DND-41 (cell line): ENCODE measurements at regions not wholly inside any gene's neighbourhood (a gene's known extent, or its start where the extent isn't known, plus 50 kb on each side); places are given as distances from the start of the nearest gene placed in this dataset.

Source experiments
- ATAC-seq: fragments of 200-7000 bp; cut with Tn5 transposase; 3 replicates; pipeline ENCODE4 v1.9.1; 2021; ENCODE audit warnings: low read depth; ENCODE audit not compliant: insufficient read depth
- DNase-seq: peaks from one replicate; pipeline ENCODE4 v3.0.0-alpha.2; 2020
- H2AFZ ChIP-seq: 2 replicates; pipeline ENCODE4 v1.6.0; 2012; ENCODE audit warnings: low read depth, low read length
- H3K27ac ChIP-seq: 2 replicates; pipeline ENCODE4 v1.5.1; 2012; ENCODE audit warnings: low read length, inconsistent platforms
- H3K27me3 ChIP-seq: fragments of 200-600 bp; sonication (generic); 2 replicates; pipeline ENCODE4 v1.6.0; 2012; ENCODE audit warnings: low read length, mild to moderate bottlenecking, inconsistent platforms; ENCODE audit not compliant: insufficient read depth, poor library complexity
- H3K36me3 ChIP-seq: 2 replicates; pipeline ENCODE4 v1.5.1; 2012; ENCODE audit warnings: low read length, inconsistent platforms; ENCODE audit not compliant: insufficient read depth
- H3K4me1 ChIP-seq: 2 replicates; pipeline ENCODE4 v1.5.1; 2012; ENCODE audit warnings: mild to moderate bottlenecking, low read length; ENCODE audit not compliant: insufficient read depth
- H3K4me2 ChIP-seq: 2 replicates; pipeline ENCODE4 v1.6.0; 2012; ENCODE audit warnings: mild to moderate bottlenecking, moderate library complexity, low read length, inconsistent platforms; ENCODE audit not compliant: insufficient read depth
- H3K4me3 ChIP-seq, 2 experiments: fragments of 200-600 bp in 1 of 2; shearing (Covaris generic) in 1 of 2; 2 replicates each; pipeline ENCODE4 v1.5.1; 2012 to 2016; ENCODE audit warnings: inconsistent platforms in 2 of 2, low read length in 2 of 2, mild to moderate bottlenecking in 2 of 2, low read depth in 1 of 2, moderate library complexity in 1 of 2
- H3K79me2 ChIP-seq: 2 replicates; pipeline ENCODE4 v1.6.0; 2012; ENCODE audit warnings: low read length, inconsistent platforms; ENCODE audit not compliant: insufficient read depth
- H3K9ac ChIP-seq: 2 replicates; pipeline ENCODE4 v1.6.0; 2012; ENCODE audit warnings: low read depth, mild to moderate bottlenecking, inconsistent platforms, low read length, moderate library complexity
- H3K9me3 ChIP-seq: 2 replicates; pipeline ENCODE4 v1.5.1; 2012; ENCODE audit warnings: low read length, moderate library complexity, mild to moderate bottlenecking, inconsistent platforms; ENCODE audit not compliant: insufficient read depth, severe bottlenecking
- H4K20me1 ChIP-seq: 2 replicates; pipeline ENCODE4 v1.6.0; 2012; ENCODE audit warnings: low read length; ENCODE audit not compliant: insufficient read depth
- EZH2 ChIP-seq: IDR thresholded peaks from 3 replicates; pipeline ENCODE4 v1.6.1; 2012; ENCODE audit warnings: borderline replicate concordance, low read depth, mild to moderate bottlenecking, moderate library complexity, low read length, inconsistent platforms; ENCODE audit not compliant: severe bottlenecking
- TF ChIP-seq, protein P1 (sequence below): IDR thresholded peaks from 2 replicates; pipeline ENCODE4 v1.5.1; 2012; ENCODE audit warnings: borderline replicate concordance, low read length, moderate library complexity, mild to moderate bottlenecking; ENCODE audit not compliant: poor library complexity, severe bottlenecking; ENCODE audit errors: extremely low read depth

DNA sequence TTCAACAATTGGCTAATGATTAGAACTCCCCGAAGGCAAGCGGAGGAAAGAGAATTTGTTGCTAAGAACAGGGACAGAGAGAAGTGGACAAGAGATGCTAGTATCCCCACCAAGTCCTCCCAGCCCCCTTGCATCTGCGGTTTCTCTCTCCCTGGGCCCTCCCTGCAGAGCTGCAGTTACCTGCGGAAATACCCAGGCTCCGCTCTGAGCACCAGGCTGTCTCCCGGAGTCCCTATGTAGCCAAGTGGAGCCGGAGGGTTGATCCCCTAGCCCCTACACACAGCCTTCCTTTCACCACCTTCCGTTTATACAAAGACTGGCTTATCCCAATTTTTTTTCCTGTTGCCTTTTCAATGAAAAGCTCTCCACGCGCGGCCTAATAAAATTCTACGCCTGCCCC is 834.4 kb downstream of the KCNJ2 start:
- H3K27me3 ChIP-seq: no peaks in the 10 kb centered on the region

DNA sequence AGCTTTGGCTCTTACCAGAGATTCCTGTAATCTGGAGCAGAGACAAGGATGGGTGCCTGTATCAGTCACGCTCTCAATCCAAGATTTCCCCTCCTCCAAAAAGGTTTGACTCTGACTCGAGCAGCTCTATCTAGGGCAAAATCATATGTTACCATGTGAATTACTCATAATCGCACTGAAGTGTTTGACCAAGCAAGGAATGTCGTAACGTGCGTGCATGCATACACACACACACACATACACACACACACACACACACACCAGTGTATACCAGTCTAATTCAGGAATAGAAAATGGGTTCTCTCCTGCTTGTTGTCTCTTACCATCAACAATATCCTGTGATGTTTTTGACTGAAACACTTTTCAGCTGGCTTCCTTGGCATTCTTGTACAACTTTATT is 835.1 kb downstream of the KCNJ2 start:
- H3K27ac ChIP-seq: no peak overlapping the region
- no peak overlapping the region for H3K4me2 ChIP-seq
- H3K9me3 ChIP-seq: no peaks in the 10 kb centered on the region
- no peak overlapping the region for H3K4me3 ChIP-seq
- H3K27me3 ChIP-seq: no peaks in the 10 kb centered on the region
- H4K20me1 ChIP-seq: no peaks in the 10 kb centered on the region
- H2AFZ ChIP-seq: no peak overlapping the region
- ATAC-seq (no peak), DNase-seq (no peak)
- no peak overlapping the region for H3K9ac ChIP-seq
- TF ChIP-seq, protein P1, sequence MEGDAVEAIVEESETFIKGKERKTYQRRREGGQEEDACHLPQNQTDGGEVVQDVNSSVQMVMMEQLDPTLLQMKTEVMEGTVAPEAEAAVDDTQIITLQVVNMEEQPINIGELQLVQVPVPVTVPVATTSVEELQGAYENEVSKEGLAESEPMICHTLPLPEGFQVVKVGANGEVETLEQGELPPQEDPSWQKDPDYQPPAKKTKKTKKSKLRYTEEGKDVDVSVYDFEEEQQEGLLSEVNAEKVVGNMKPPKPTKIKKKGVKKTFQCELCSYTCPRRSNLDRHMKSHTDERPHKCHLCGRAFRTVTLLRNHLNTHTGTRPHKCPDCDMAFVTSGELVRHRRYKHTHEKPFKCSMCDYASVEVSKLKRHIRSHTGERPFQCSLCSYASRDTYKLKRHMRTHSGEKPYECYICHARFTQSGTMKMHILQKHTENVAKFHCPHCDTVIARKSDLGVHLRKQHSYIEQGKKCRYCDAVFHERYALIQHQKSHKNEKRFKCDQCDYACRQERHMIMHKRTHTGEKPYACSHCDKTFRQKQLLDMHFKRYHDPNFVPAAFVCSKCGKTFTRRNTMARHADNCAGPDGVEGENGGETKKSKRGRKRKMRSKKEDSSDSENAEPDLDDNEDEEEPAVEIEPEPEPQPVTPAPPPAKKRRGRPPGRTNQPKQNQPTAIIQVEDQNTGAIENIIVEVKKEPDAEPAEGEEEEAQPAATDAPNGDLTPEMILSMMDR: no peak
- no peak for TF ChIP-seq EZH2
- H3K79me2 ChIP-seq: no peaks in the 10 kb centered on the region
- H3K36me3 ChIP-seq: no peaks in the 10 kb centered on the region
- H3K4me1 ChIP-seq: no peaks in the 10 kb centered on the region

More for the DNA sequence above, 834.4 kb downstream of the KCNJ2 start:
- H3K79me2 ChIP-seq: no peaks in the 10 kb centered on the region
- H2AFZ ChIP-seq: no peak overlapping the region
- no peak overlapping the region for H3K4me2 ChIP-seq
- no peak overlapping the region for H3K4me3 ChIP-seq
- no peak for ATAC-seq
- no peak overlapping the region for H3K27ac ChIP-seq
- H3K36me3 ChIP-seq: no peaks in the 10 kb centered on the region
- H3K9me3 ChIP-seq: no peaks in the 10 kb centered on the region
- no peaks in the 10 kb centered on the region for H4K20me1 ChIP-seq
- DNase-seq: no peak
- no peak overlapping the region for H3K9ac ChIP-seq
- H3K4me1 ChIP-seq: no peaks in the 10 kb centered on the region
- TF ChIP-seq EZH2: no peak
- TF ChIP-seq, protein P1: no peak

DNA sequence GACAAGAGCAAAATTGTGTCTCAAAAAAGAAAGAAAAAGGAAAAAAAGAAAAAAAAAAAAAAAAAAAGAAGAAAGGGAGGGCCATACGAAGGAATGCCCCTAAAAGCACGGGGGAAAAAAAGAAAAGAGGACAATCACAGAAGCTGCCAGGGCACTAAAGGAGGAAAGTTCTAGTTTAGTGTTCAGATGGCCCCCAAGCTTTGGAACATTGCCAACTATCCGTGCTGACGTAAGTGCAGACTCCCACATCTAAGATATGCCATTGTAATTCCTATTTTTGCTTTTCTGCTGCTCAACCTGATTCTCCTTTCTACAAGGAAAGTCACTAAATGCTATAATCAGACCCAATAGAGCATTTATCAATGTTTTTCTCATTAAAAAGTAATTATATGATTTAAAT is 842.1 kb downstream of the KCNJ2 start:
- DNase-seq (no peak), ATAC-seq (no peak)
- Histone ChIP-seq H3K9ac (no peak overlapping the region), H3K27me3 (no peaks in the 10 kb centered on the region), H3K9me3 (no peaks in the 10 kb centered on the region), H2AFZ (no peak overlapping the region), H3K36me3 (no peaks in the 10 kb centered on the region), H3K4me3 (no peak overlapping the region), H3K79me2 (no peaks in the 10 kb centered on the region), H3K27ac (no peak overlapping the region), H4K20me1 (no peaks in the 10 kb centered on the region), H3K4me1 (no peaks in the 10 kb centered on the region), H3K4me2 (no peak overlapping the region)
- TF ChIP-seq, protein P1: no peak
- no peak for TF ChIP-seq EZH2

DNA sequence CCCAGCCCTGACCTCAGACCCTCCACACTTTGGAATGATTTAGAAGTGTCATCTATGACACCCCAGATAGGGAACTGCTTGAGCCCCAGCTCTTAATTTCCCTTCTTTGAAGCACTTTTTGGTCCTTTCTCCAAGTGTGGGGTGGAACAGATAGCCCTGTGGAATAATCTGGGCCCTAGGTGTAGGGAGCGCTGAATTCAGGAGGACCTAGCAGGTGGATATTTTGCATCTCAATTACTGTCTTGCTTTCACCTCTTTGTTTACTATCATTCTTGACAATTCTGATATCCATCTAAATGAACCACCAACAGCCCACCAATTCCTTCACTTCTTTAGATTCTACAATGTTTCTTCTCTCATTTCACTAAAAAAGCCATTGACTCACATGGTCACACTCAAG is 850.4 kb downstream of the KCNJ2 start:
- DNase-seq (no peak), ATAC-seq (no peak)
- Histone ChIP-seq H3K36me3 (no peaks in the 10 kb centered on the region), H3K79me2 (no peaks in the 10 kb centered on the region), H3K27ac (no peak overlapping the region), H3K27me3 (no peaks in the 10 kb centered on the region), H3K9me3 (no peaks in the 10 kb centered on the region), H3K9ac (no peak overlapping the region), H3K4me1 (no peaks in the 10 kb centered on the region), H4K20me1 (no peaks in the 10 kb centered on the region), H2AFZ (no peak overlapping the region), H3K4me3 (no peak overlapping the region), H3K4me2 (no peak overlapping the region)
- TF ChIP-seq, protein P1: no peak
- no peak for TF ChIP-seq EZH2
